Uterus (tissue), 3 donors: ENCODE measurements at regions not wholly inside any gene's neighbourhood (a gene's known extent, or its start where the extent isn't known, plus 50 kb on each side); places are given as distances from the start of the nearest gene placed in this dataset.

Source experiments
- DNase-seq, 2 donors: peaks; one replicate each; pipeline ENCODE4 v3.0.0-alpha.2; 2019 to 2020
- H3K27ac ChIP-seq, 2 donors: fragments of 200-600 bp; sonication (generic); 1 replicate in 1 of 2; 2 replicates in 1 of 2; pipeline ENCODE4 v1.5.1; 2016 to 2018
- H3K27me3 ChIP-seq, 2 donors: fragments of 200-600 bp; sonication (generic); one replicate each; pipeline ENCODE4 v1.5.1; 2018 to 2019; ENCODE audit warnings: control low read depth in 1 of 2
- H3K36me3 ChIP-seq, 2 donors: fragments of 200-600 bp; sonication (generic); one replicate each; pipeline ENCODE4 v1.5.1; 2019; ENCODE audit warnings: control low read depth in 1 of 2
- H3K4me1 ChIP-seq, 2 donors: fragments of 200-600 bp; sonication (generic); one replicate each; pipeline ENCODE4 v1.5.1; 2018 to 2019; ENCODE audit warnings: control low read depth in 1 of 2
- H3K4me3 ChIP-seq, 2 donors: fragments of 200-600 bp; sonication (generic); 1 replicate in 1 of 2; 2 replicates in 1 of 2; pipeline ENCODE4 v1.5.1; 2018 to 2019; ENCODE audit warnings: mild to moderate bottlenecking in 1 of 2
- H3K9me3 ChIP-seq, 2 donors: fragments of 200-600 bp; sonication (generic); one replicate each; pipeline ENCODE4 v1.5.1; 2019; ENCODE audit warnings: control low read depth in 1 of 2
- CTCF ChIP-seq, 4 experiments: fragments of 200-600 bp in 2 of 4; fragments of 450-650 bp in 2 of 4; sonication (generic) in 2 of 4; IDR thresholded peaks; one replicate each; pipeline ENCODE4 v1.5.1; 2016 to 2019; ENCODE audit warnings: antibody characterized with exemption in 4 of 4, mild to moderate bottlenecking in 2 of 4, moderate library complexity in 1 of 4
- POLR2A ChIP-seq, 2 donors: fragments of 450-650 bp; IDR thresholded peaks; one replicate each; pipeline ENCODE4 v1.6.1; 2016; ENCODE audit warnings: antibody characterized with exemption in 2 of 2, mild to moderate bottlenecking in 1 of 2, moderate library complexity in 1 of 2
- intact Hi-C: fragments of 100-400 bp; cut with DNase I; formaldehyde crosslinking; loops from one replicate; pipeline ENCODE4 v1.15.1; 2023; ENCODE audit warnings: low total_unique reads
- donor health status: DM: yes; HTN: yes; CAD: no.

- Histone ChIP-seq H3K4me1 (no peaks in the 10 kb centered on the region), H3K9me3 (no peaks in the 10 kb centered on the region), H3K36me3 (no peaks in the 10 kb centered on the region), H3K27me3 (no peaks in the 10 kb centered on the region), H3K4me3 (no peak overlapping the region), H3K27ac (no peak overlapping the region)
- TF ChIP-seq POLR2A (IDR thresholded peaks at IDR 0.05) (no peak), CTCF (IDR thresholded peaks at IDR 0.05) (no peak)
- intact Hi-C loops, result no loop called here
- no peak for DNase-seq
These were observed 934.5 kb upstream of the INTU start for GRCh38 chr4:126698224-126698623.

GRCh38 chr4:126701756-126702155 lies 931.0 kb upstream of the INTU start:
- no peak for DNase-seq
- H3K27ac ChIP-seq, result no peak overlapping the region
- no peaks in the 10 kb centered on the region for H3K36me3 ChIP-seq
- H3K4me3 ChIP-seq, result no peak overlapping the region
- H3K4me1 ChIP-seq, result no peaks in the 10 kb centered on the region
- TF ChIP-seq POLR2A (IDR thresholded peaks at IDR 0.05), result no peak
- TF ChIP-seq CTCF (IDR thresholded peaks at IDR 0.05), result no peak
- H3K27me3 ChIP-seq, result no peaks in the 10 kb centered on the region
- intact Hi-C loops, result no loop called here
- no peaks in the 10 kb centered on the region for H3K9me3 ChIP-seq

- TF ChIP-seq POLR2A (IDR thresholded peaks at IDR 0.05) (no peak), CTCF (IDR thresholded peaks at IDR 0.05) (no peak)
- intact Hi-C loops, result no loop called here
- no peak for DNase-seq
- Histone ChIP-seq H3K4me3 (no peak overlapping the region), H3K27me3 (no peaks in the 10 kb centered on the region), H3K9me3 (no peaks in the 10 kb centered on the region), H3K36me3 (no peaks in the 10 kb centered on the region), H3K27ac (no peak overlapping the region), H3K4me1 (no peaks in the 10 kb centered on the region)
These were observed 930.0 kb upstream of the INTU start for GRCh38 chr4:126702747-126703146.

- Histone ChIP-seq H3K9me3 (no peaks in the 10 kb centered on the region), H3K4me1 (no peaks in the 10 kb centered on the region), H3K27ac (no peak overlapping the region), H3K4me3 (no peak overlapping the region), H3K36me3 (no peaks in the 10 kb centered on the region), H3K27me3 (no peaks in the 10 kb centered on the region)
- no peak for DNase-seq
- TF ChIP-seq POLR2A (IDR thresholded peaks at IDR 0.05) (no peak), CTCF (IDR thresholded peaks at IDR 0.05) (no peak)
- intact Hi-C loops, result no loop called here
These were observed 927.5 kb upstream of the INTU start for GRCh38 chr4:126705266-126705665.

GRCh38 chr4:126708716-126709115 lies 924.0 kb upstream of the INTU start:
- Histone ChIP-seq H3K9me3 (no peaks in the 10 kb centered on the region), H3K36me3 (no peaks in the 10 kb centered on the region), H3K27ac (no peak overlapping the region), H3K27me3 (no peaks in the 10 kb centered on the region), H3K4me1 (no peaks in the 10 kb centered on the region), H3K4me3 (no peak overlapping the region)
- intact Hi-C loops, result no loop called here
- TF ChIP-seq CTCF (IDR thresholded peaks at IDR 0.05), result no peak
- TF ChIP-seq POLR2A (IDR thresholded peaks at IDR 0.05), result no peak
- no peak for DNase-seq
